Pons (tissue), 1 donor: ENCODE measurements at regions not wholly inside any gene's neighbourhood (a gene's known extent, or its start where the extent isn't known, plus 50 kb on each side); places are given as distances from the start of the nearest gene placed in this dataset.

Experiments used
- DNase-seq: peaks from one replicate; pipeline ENCODE4 v3.0.0-alpha.2; 2016; ENCODE audit warnings: low spot score

DNA sequence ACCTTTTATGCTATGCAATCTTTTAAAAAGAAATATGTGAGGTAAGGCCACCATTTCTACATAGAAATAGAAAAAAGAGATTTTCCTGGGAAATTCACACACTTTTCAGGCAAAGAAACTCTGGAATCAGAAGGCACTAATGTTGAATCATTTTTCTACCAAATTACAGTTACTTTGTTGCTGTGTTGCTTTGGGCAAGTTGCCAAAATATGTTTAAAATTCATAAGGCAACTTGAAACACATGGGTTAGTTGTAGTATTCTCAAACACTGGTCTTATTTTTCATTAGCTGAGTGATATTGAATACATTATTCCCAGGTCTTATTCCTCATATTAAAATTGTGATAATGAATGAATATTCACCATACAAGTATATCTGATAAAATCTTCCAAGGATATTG lies 195.0 kb upstream of the SLITRK1 start:
- no peak for DNase-seq

DNA sequence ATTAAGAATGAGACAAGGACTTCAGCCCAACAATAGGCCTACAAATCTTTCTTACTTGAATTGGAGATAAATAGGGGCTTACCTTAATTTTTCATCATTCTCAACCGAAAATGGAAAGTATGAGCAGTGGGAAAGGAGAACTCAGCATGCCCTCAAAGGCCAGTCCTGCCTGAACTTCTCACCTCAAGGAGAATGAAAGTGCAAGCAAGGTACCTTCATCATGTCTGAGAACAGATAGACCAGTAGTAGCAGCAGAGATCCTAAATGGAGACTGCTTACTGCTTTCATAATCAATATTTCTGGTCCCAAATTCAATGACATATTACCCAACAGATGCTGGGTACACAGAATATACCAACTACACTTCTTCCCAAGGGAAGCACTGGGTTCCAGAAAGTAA lies 194.0 kb upstream of the SLITRK1 start:
- no peak for DNase-seq

DNA sequence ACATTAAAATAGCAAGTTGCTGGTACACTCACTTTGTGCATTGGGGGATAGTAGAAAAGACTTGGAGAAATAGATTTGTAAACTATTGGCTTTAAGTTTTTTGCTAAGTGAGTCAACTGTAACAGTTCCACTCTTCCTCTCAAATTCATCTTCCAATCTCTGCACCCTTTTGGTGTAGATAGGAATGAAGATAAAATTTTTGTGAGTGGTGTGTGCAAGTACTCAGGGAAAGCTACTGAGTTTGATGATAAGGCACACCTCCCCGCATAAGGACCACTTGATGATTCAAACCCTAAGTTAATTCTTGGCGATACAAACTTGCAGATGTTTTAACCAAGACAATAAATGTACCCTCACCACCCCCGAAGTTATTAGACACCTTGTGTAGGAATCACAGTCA lies 168.3 kb upstream of the SLITRK1 start:
- no peak for DNase-seq

DNA sequence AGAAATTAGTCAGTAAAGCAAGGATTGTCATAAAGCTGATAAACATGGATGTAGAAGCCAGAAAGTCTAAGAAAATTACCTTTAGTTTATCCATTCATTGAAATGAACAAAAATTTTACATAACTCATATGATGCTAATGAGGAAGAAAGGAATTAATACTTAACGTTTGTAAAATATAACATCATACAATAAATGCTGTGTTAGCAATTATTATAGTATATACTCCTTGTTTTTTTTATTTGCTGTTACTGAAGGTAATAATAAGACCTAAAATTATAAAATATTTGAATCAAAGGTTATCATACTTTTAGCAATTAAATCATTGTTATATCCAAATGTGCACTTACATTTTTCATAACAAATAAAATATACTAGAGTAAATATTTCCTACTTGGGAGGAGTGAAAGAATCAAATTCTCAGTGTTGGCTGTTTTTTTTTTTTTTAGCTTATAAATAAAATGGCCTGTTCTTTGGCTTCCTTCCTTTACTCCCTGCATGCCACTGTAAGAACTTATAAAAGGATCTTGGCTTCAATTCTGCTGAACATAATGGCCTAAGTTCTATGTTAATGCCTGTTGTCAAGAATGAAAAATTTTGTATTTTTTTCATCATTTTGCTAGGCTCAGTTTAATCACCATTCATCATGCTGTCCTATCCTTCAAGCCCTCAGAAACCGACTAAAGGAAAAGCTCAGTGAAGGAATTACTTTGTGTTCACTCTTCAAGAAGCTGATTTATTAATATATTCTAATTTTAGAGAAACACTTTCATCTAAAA lies 167.4 kb upstream of the SLITRK1 start:
- DNase-seq = peak; percentile 4

DNA sequence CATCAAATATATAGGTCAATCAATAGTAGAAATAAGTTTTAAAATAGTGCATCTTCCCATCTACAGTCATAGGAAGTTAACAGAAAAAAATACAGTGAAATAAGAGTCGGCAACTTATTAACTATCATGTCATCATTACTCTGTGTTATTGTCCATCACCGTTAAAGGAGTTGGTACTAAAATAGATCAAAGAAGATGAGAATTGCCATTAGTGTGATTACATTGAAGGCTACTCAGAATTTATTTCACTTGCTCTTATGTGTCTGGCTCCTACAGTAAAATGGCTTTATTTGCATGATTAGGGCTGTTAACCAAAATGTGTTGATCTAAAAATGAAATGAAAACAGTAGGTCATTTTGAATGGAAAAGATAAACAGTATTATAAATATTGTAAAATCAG lies 162.5 kb upstream of the SLITRK1 start:
- no peak for DNase-seq

DNA sequence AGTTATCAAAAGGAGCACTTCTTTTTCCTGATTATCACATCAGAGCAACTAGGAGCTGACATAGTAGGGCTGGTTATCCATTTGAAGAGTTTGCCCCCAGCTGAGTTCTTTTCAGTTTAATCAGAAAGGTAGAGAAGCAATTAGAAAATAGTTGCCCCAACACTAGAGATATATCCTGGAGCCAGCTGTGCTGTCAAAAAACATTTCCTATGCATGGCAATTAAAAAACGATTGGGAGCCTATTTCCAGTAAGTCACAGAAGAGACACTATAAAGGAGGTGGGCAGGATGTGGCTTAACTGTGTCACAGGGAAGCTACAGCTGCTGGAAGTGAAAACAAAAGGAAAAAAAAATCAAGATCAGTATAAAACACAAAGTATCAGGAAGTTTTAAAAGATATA lies 155.7 kb upstream of the SLITRK1 start:
- DNase-seq = no peak

DNA sequence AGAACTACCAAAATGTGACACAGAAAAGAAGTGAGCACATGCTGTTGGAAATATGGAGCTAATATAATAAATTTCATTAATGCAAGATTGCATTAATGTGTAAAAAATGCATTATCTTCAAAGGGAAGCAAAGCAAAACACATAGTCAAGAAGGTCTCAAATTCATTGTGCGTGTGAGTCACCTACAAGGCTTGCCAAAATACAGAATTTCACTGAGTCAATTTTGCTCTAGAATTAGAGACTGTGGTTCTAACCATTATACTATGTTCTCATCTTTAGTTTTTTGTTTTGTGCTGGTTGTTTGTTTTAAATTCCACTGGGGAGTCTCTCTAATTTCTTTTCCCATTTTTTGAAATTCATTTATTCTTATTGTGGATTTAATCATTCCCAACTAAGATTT lies 149.8 kb upstream of the SLITRK1 start:
- DNase-seq = no peak

DNA sequence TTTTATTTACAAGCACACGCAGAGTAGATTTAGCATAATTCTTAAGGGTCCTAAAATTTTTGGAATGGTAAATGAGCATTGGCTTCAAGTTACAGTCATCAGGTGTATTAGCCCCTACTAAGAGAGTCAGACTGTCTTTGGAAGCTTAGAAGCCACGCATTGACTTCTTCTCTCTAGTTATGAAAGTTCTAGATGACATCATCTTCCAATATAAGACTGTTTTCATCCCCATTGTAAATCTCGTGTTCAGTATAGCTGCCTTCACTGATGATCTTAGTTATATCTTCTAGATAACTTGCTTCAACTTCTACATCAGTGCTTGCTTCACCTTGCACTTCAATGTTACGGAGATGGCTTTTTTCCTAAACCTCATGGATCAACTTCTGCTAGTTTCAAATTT lies 148.8 kb upstream of the SLITRK1 start:
- DNase-seq = no peak

DNA sequence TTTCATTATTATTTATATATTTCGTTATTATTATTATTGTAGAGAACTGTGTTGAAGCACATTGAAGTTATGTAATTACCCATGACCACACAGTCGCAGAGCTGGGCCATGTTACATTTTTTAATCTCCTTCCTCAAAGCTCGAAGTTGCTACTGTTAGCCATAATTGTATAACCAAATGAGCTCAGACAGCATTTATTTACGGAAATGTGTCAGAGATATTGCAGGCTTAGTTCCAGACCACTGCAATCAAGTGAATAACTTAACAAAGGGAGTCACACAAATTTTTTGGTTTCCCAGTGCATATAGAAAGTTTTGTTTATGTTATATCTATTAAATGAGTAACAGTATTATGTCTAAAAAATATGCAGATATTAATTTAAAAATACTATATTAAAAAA lies 147.1 kb upstream of the SLITRK1 start:
- no peak for DNase-seq

DNA sequence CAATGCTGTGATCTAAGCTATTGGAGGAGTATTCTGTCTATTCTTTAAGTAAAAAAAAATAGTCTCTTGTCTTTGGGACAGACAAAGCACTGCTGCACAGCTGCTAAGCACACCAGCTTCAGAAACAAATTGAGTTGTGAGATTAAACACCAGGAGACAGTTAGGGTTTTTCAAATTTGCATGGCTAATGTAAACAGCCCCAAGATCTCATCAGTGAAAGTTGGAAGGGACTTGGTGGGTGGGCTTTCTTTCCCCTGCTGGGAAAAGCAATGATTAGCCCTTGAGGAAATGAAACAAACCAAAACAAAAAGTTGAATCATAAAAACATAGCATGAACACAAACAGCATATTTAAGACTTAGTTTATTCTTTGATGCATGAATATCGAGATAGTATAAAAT lies 143.6 kb upstream of the SLITRK1 start:
- DNase-seq = no peak

DNA sequence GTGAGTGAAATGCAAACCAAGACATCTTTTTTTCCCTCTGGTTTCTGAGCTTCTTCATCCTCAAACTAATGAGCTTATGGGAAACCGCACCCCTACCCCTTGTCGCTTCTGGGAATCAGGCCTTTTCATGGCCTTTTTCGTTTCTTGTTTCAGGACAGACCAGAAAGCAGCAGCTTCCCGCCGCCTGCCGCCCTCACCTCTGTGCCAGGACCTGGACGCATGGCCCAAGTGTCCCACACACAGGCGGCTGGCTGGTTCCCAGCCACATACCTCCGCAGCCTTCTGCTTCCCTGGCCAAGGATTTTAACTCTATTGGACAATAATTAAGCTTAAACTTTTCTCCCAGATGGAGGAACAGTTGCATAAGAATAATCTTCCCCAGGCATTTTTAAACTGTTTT lies 114.1 kb upstream of the SLITRK1 start:
- DNase-seq = no peak

DNA sequence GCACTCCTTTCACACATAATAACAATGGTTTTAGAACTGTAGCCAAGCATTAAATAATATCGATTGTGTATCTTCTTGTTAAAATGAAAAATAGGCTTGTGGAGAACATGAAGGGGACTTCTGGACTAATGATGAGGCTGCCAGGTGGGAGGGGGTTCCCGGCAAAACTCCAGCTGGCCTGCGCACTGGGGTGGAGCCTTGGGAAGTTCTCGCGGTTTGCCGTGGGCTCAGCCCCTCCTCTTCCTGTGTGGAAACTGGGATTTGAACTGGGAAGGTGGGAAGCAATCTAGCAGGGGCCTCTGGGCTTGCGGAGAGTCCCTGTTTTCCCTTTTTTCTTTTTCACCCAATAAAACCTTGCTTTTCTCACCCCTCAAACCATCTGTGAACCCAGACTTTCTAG lies 113.7 kb upstream of the SLITRK1 start:
- no peak for DNase-seq

DNA sequence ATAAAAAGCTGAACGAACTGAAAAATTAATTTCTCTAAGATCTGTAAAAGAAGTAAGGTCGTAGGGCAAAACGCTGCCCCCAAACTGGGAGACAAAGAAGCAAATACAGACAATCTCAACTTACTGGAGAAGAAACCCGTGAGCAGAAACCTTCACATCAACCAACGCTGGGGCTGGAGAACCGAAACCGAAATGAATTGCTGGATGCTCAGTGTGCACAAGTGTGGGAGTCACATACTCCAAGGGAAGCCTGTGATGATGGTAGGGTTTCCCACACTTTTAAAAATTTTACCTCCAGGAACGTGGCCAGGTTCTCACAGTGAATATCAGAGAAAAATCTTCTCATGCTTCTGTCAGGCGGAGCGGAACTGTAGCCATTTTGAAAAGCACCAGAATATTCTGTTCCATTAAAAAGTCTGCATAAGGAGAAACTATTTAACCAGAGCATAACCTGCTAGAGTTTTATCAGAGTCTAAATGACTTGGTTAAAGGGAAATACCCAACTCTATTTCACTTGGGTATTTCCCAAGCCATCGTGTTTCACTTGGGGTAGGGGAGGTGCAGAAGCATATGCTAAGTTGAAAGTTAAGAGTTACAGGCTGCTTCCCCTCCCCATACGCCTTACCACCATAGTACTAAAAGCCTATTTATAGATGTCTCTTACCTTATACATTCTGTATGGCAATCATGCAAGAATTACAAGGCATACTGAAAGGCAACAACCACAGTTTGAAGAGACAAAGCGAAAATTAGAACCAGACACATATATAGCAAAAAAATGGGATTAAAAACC lies 110.5 kb upstream of the SLITRK1 start:
- DNase-seq = no peak

DNA sequence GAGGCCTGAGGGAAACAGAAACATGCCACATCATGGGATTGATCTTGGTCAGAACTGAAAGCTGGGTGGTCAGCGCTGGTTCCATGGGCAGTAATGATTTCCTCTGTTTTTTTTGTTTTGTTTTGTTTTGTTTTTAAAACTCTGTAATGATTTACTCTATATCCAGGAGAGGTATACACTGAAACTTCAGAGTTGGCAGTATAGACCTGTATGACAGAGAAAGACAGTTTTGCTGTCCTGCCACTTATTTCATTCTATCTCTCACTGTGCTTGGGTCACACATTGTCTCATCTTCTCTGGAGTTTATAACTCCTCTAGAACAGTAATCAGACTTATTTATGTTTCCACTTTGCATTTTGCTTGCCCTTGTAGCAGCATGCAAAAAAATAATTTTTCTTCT lies 105.1 kb upstream of the SLITRK1 start:
- DNase-seq = no peak

DNA sequence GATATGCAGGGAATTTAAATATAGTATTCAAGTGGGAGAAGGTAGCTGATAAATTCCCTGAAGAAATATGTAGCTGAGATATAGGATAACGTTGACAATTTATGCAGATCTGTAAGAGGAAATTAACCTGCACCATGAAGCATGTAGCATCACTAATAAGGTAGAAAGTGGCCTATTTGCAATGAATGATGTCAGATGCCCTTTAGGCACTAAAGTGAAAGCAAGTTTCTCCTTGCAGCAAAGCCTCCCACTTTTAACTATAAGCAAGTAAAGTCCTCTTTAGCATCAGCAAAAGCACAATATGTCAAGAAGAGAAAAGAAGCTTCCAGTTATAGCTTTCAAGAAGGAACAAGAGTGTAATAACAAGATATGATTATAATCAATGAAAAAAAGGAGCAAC lies 102.5 kb upstream of the SLITRK1 start:
- DNase-seq = no peak

DNA sequence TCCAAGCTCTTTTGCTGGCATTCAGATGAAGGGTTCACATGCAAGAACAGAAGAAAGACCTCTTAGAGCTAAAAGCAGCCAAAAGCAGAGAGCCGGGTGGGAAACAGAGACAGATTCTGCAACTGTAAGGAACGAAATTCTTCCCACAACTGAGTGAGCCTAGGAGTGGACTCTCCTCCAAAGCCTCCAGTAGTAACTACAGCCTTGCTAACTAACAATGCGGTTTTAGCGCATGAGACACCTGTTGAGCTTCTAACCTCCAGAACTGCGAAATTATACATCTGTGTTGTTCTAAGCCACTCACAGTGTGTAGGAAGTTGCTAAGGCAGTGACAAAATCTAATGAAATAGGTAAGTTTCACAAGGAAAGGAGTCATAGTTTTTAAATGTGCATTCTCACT lies 98.1 kb upstream of the SLITRK1 start:
- DNase-seq = no peak

DNA sequence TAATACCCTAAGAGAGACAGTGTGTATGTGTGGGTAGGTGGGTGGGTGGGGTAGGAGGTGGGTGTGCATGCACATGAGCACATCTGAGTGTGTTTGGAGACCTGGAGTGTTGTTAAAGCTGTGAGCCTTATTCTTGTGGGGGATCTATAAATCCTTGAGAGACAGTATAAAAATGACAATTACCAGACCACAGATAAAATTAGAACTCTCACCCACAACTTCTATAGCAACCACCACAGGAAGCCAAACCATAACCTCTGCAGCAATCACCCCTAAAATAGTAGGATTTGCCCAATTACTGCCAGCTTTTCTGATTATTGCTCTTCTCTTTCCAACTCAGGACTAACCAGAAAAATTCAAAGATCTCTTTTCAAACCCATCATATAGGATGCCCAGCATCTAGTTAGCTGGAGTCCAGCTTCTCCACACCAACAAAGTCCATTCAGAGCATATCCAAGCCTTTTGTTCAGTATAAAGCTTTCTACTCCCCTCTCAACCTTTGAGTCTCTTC lies 93.4 kb upstream of the SLITRK1 start:
- no peak for DNase-seq

DNA sequence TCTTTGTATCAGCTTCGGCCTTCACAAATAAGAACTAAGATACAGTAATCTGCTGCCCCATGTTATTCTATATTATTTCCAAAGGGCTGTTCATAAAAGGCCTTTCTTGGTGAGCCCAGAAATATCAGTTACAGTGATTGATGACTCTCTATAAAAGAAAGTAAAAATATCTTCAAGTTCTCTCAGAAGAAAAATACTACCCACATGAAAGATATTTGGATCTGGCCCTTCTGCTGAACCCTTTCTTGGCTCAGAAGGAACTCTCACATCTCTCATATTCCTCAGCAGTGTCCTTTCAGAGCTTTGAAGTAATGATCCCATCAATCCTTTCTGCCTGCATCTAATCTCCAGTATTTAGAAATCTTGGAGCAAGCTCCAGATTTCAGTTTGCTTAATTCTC lies 76.3 kb upstream of the SLITRK1 start:
- DNase-seq = no peak

DNA sequence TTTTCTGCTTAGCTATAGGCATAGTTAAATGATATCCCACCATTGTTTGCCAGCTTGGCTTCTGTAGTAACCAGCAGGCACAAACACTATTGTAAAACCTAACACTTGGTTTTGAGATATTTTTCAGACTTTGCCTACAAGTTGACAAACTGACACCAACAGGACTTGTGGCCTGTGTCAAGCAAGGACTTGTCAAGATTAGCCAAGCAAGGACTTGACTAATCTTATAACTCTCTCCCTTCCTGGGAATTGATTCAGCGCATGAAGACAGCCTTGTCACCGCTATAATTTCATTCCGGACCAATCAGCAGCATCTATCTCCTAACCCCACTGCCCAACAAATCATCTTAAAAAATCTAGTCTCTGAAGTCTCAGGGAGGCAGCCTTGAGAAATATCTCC lies 72.7 kb upstream of the SLITRK1 start:
- DNase-seq = no peak

DNA sequence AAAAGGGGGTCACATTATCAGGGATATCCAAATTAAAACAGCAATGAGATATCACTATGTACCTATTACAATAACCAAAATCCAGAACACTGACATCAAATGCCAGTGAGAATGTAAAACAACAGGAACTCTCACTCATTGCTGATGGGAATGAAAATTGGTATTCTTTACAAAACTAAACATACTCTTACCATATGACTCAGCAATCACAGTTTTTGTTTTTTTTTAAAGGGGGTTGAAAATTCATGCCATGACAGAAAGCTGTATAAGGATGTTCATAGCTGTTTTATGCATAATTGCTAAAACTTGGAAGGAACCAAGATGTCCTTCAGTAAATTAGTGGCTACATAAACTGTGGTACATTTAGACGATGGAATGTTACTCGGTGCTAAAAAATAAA lies 71.6 kb upstream of the SLITRK1 start:
- DNase-seq = no peak

DNA sequence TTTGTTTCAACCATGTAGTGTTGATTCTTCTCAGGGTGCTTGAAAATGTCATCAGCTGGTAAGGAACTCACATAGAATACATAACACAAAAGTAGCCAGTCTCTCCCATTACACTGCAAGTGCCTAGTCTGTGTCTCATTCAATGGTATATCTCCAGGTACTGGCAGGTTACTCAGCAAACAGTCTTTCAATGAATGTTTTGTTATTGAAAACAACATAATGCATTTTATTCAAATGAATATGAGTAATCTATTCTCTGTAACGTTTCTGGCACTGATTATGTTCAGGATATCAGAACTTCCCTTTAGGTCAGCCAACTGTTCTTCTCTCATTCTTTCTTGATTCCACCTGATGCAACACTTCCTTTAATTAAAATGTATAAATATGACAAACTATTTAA lies 68.0 kb upstream of the SLITRK1 start:
- DNase-seq = no peak

DNA sequence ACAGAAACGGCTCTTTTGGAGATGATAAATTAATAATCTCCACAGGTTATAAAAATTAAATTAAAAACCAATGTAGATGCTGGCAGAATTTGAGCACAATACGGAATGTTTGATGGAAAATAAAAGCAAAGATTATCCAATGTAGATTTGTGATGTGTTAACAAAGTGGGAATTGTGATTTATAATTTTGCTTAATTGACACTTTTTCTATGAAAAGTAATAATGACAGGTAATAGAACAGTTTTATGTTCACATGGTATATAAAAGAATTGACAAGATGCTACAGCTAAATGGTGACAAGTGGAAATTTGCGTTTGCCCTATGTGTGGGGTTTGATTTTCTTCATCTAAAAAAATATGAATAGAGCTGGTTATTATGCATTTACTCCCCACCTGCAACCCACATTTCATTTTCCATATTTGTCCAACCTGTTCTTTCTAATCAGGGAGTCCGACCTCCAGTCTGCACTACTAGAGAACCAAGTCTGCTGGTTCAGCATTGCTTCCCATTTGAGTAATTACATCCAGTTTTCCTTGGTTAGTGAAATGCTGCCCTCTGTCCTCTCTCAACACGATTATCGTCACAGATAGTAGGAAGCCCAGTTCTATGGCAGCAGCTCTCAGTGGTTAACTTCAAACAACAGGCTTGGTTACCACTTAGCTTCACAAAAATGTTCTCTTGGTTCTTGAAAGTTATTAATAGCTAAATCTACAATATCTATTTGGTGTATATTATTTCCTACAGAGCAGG lies 61.4 kb upstream of the SLITRK1 start:
- peak; percentile 78 for DNase-seq
